IPS-NIHi7 (cell line): ENCODE measurements at regions not wholly inside any gene's neighbourhood (a gene's known extent, or its start where the extent isn't known, plus 50 kb on each side); places are given as distances from the start of the nearest gene placed in this dataset.
"Not testable (repeated sequence)": the region's sequence is repeated elsewhere in the genome, so short reads cannot be mapped to it uniquely, and the experiment has no call there.

ENCODE experiments used
- DNase-seq: peaks from one replicate; pipeline ENCODE4 v3.0.0; 2012; ENCODE audit warnings: mixed read lengths; ENCODE audit errors: extremely low spot score

GRCh38 chr5:60084226-60084625, 190.7 kb upstream of the PDE4D start:
- no peak for DNase-seq

DNA sequence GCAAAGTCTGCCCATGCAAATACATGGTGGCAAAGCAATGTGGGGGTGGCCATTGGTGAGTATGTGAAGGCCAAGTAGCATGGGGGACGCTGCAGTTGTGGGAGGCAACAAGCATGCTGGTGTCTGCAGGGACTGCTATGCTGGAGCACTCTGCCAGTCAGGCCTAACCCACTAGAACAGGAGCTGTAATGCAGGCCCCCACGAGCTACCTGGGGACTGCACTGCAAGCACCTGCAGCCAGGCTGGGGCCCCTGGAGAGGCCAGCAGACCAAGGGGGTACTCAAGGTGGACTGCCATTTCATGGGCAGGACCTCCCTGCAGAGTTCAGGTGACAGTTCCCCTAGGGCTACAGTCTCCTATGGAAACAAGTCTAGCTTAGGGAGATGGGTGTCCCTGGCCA, 183.8 kb upstream of the PDE4D start:
- no peak for DNase-seq

- DNase-seq = no peak
These were observed 183.2 kb upstream of the PDE4D start for GRCh38 chr5:60076746-60077145.

- no peak for DNase-seq
These were observed 173.0 kb upstream of the PDE4D start for GRCh38 chr5:60066502-60066901.

DNA sequence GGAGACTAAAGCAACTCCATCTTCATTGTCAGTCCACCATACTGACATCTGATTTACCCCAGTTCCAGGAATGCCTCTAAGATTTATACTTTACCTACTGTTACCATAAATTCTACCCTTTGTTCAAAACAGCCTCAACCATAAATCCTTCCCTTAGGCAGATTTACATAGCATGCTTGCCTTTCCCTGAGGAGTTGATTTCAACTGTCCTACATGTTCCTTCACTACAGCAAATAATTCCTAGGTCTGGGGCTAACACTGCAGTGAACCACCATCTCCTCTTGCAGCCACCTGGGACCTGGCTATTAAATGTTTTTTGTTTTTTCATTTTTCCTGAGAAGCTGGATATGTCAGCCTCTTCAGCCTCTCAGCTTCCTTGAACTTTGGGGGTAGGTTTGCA, 166.9 kb upstream of the PDE4D start:
- no peak for DNase-seq

- DNase-seq = no peak
These were observed 162.7 kb upstream of the PDE4D start for GRCh38 chr5:60056191-60056590.

- no peak for DNase-seq
These were observed 161.6 kb upstream of the PDE4D start for GRCh38 chr5:60055168-60055567.

GRCh38 chr5:60041996-60042664, 148.6 kb upstream of the PDE4D start:
- DNase-seq = not testable (repeated sequence)

DNA sequence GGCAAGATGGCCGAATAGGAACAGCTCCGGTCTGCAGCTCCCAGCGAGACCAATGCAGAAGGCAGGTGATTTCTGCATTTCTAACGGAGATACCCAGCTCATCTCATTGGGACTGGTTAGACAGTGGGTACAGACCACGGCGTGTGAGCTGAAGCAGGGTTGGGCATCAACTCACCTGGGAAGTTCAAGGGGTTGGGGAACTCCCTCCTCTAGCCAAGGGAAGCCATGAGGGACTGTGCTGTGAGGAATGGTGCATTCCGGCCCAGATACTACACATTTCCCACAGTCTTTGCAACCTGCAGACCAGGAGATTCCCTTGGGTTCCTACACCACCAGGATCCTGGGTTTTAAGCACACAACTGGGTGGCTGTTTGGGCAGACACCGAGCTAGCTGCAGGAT, 148.0 kb upstream of the PDE4D start:
- not testable (repeated sequence) for DNase-seq

GRCh38 chr5:60036192-60036938, 142.8 kb upstream of the PDE4D start:
- no peak for DNase-seq

GRCh38 chr5:60026161-60026560, 132.6 kb upstream of the PDE4D start:
- DNase-seq = no peak

GRCh38 chr5:60024104-60024503, 130.6 kb upstream of the PDE4D start:
- DNase-seq = no peak

- no peak for DNase-seq
These were observed 129.7 kb upstream of the PDE4D start for GRCh38 chr5:60023255-60023654.

DNA sequence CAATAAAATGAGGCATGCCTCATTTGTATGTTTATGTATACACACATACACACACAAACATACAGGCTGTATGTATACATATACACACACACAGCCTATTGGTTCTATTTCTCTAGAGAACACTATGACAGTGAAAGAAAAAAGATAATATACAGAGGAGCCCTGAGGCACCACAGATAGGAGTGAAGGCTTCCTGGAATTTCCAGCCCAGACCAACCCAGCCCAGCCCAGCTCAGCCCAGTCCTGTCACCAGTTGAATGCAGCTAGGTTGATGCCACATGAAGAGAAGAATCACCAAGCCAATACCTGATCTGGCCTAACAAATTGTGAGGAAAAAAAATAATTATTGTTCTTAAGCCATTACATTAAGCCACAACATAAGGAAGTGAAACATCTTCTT, 126.9 kb upstream of the PDE4D start:
- no peak for DNase-seq

DNA sequence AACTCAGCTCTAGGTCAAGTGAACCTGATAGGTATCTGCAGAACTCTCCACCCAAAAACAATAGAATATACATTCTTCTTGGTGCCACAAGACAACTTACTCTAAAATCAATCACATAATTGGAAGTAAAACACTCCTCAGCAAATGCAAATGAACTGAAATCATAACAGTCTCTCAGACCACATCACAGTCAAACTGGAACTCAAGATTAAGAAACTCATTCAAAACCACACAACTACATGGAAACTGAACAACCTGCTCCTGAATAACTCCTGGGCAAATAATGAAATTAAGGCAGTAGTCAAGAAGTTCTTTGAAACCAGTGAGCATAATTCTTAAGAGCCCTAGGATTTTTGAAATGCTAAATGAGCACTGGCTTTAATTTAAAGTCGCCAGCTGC, 125.4 kb upstream of the PDE4D start:
- not testable (repeated sequence) for DNase-seq

- DNase-seq = no peak
These were observed 124.6 kb upstream of the PDE4D start for GRCh38 chr5:60018091-60018490.

GRCh38 chr5:60014331-60014730, 120.8 kb upstream of the PDE4D start:
- DNase-seq = no peak

DNA sequence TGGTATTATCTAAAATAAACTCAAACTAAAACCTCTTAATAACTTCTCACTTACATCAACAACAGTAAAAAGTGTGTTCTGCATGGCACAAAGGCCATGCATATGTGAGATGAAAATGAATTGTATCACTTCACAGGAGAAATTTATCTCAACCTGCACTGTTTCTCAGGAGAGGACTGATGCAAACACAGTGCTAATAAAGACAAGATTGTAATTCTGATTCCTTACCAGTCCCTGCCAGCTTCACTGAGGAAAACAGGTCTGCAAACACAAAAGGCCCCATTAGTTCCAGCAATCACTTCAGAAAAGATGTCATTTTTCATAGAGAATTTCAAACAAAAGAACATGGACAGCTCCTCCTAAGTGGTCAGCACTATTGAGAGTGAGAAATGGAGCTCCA, 117.3 kb upstream of the PDE4D start:
- no peak for DNase-seq

DNA sequence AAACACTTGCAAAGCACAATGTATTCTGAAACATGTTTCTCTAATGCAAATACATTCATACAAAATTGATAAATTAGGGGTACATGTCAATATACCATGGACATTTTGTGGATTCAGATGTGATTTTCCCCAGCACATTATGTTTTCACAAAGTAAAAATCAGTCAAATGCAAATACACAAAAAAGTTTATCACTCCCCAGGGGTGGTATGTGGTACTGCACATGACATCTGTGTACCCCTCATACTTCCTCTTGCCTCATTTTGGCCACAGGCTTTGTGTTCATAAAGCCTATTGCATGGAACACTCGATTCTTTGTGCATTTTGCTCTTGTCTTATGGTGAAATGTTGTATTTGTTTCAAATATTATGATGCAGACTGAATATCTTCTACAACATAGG, 116.8 kb upstream of the PDE4D start:
- no peak for DNase-seq

- DNase-seq = no peak
These were observed 114.2 kb upstream of the PDE4D start for GRCh38 chr5:60007729-60008128.

DNA sequence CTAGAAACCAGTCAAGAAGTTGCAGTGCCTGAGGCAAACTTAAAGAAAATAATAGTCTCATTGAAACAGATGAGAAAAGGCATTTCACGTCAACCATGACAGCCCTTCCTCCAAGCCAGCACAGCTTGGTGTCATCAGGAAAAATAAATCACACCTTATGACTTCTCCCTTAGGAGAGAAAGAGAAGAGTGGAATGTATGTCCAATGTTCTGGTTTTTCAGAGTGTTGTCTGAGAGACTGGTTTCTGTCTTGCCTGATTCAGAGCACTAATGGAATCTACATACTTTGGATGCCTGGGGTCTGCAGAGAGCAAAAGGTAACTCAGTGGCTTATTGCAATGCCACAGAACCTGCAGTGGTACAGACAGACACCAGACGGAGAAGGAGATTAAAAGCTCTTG, 105.5 kb upstream of the PDE4D start:
- peak; percentile 17 for DNase-seq

DNA sequence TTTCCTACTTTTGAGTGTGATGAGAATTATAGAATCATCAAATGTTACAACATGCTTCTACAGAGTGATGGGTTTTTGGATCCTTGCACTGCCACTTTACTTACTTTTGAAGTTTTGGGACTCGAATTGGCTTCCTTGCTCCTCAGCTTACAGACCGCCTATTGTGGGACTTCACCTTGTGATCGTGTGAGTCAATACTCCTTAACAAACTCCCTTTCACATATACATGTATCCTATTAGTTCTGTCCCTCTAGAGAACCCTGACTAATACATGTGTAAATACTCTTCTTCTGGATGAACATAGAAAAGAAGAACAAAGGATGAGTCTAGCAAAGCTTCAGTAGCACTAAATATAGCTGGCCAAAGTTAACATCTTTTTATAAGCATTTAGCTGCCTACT, 98.7 kb upstream of the PDE4D start:
- DNase-seq = no peak

DNA sequence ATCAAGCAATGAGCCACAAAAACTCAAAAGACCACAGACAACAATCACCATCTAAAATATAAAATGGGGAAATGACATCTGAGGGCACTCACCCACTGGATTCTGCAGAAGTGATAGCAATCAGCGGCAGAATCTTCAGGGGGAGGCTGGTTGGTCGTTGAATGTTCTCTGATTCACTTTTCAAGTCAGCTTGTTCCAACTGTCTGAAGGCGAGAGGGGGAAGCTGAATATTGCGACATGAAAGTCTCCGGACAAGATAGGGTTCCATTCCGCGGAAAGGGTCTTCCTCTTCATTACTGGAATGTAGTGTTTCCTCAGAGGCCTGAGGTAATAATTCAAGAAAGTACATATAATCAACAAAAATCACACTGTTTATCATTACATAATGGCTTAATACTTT, 94.9 kb upstream of the PDE4D start:
- no peak for DNase-seq

DNA sequence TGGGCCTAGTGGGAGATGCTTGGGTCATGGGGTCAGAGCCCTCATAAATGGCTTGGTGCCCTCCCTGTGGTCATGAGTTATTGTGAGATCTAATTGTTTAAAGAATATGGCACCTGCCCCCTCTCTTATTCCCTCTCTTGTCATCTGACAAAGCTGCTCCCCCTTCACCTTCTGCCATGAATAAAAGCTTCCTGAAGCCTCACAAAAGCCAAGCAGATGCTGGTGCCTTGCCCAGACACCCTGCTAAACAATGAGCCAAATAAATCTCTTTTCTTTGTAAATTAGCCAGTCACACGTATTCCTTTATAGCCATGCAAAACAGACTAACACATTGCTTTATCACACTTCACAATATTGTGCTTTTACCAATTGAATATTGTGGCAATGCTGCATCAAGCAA, 82.8 kb upstream of the PDE4D start:
- no peak for DNase-seq
